Loucy (cell line): ENCODE measurements at regions not wholly inside any gene's neighbourhood (a gene's known extent, or its start where the extent isn't known, plus 50 kb on each side); places are given as distances from the start of the nearest gene placed in this dataset.

Experiments used
- H2AFZ ChIP-seq: fragments of 200-600 bp; sonication (generic); 2 replicates; pipeline ENCODE4 v1.6.0; 2016; ENCODE audit warnings: antibody characterized with exemption, mild to moderate bottlenecking, low read length, moderate library complexity
- H3F3A ChIP-seq: fragments of 200-600 bp; 2 replicates; pipeline ENCODE4 v1.6.0; 2016; ENCODE audit warnings: antibody characterized with exemption, low read depth, mild to moderate bottlenecking
- H3K27me3 ChIP-seq: fragments of 200-600 bp; sonication (generic); 2 replicates; pipeline ENCODE4 v1.6.1; 2014; ENCODE audit warnings: low read length, mild to moderate bottlenecking; ENCODE audit not compliant: insufficient read depth, poor library complexity, severe bottlenecking
- H3K36me3 ChIP-seq: fragments of 200-600 bp; sonication (generic); 2 replicates; pipeline ENCODE4 v1.6.1; 2016; ENCODE audit warnings: low read length; ENCODE audit not compliant: insufficient read depth
- H3K4me1 ChIP-seq: fragments of 200-600 bp; sonication (generic); 2 replicates; pipeline ENCODE4 v1.5.1; 2014; ENCODE audit warnings: low read length, mild to moderate bottlenecking; ENCODE audit not compliant: insufficient read depth, poor library complexity, severe bottlenecking
- H3K4me2 ChIP-seq: fragments of 200-600 bp; sonication (generic); 2 replicates; pipeline ENCODE4 v1.6.0; 2014; ENCODE audit warnings: antibody characterized with exemption, low read length, low read depth, mild to moderate bottlenecking; ENCODE audit not compliant: poor library complexity, severe bottlenecking
- H3K4me3 ChIP-seq: fragments of 200-600 bp; sonication (generic); 2 replicates; pipeline ENCODE4 v1.5.1; 2014; ENCODE audit warnings: low read length, mild to moderate bottlenecking, mixed read lengths; ENCODE audit not compliant: poor library complexity, severe bottlenecking
- H3K79me2 ChIP-seq: fragments of 200-600 bp; sonication (generic); 2 replicates; pipeline ENCODE4 v1.6.1; 2014; ENCODE audit warnings: low read length; ENCODE audit not compliant: insufficient read depth
- H3K9ac ChIP-seq: fragments of 200-600 bp; sonication (generic); 2 replicates; pipeline ENCODE4 v1.6.0; 2014; ENCODE audit warnings: mild to moderate bottlenecking, low read depth, low read length, moderate library complexity; ENCODE audit not compliant: poor library complexity, severe bottlenecking
- H3K9me2 ChIP-seq: fragments of 200-600 bp; sonication (generic); replicated peaks from 2 replicates; pipeline ENCODE4 v1.6.1; 2016; ENCODE audit warnings: low read depth, low read length, mixed read lengths
- H3K9me3 ChIP-seq: fragments of 200-600 bp; sonication (generic); 2 replicates; pipeline ENCODE4 v1.6.1; 2014; ENCODE audit warnings: mild to moderate bottlenecking, antibody characterized with exemption, low read length, low read depth; ENCODE audit not compliant: insufficient read depth
- H4K20me1 ChIP-seq: fragments of 200-600 bp; sonication (generic); 2 replicates; pipeline ENCODE4 v1.6.0; 2014; ENCODE audit warnings: antibody characterized with exemption, low read length, mild to moderate bottlenecking; ENCODE audit not compliant: insufficient read depth, poor library complexity, severe bottlenecking
- CTCF ChIP-seq: fragments of 200-600 bp; sonication (generic); conservative IDR thresholded peaks from 2 replicates; pipeline ENCODE4 v1.5.1; 2014; ENCODE audit warnings: mild to moderate bottlenecking, antibody characterized with exemption, low read length
- EZH2phosphoT487 ChIP-seq: fragments of 200-600 bp; IDR thresholded peaks from 2 replicates; pipeline ENCODE4 v1.6.1; 2018; ENCODE audit warnings: antibody characterized with exemption, mild to moderate bottlenecking, moderate library complexity, borderline replicate concordance

- H3K79me2 ChIP-seq, result no peaks in the 10 kb centered on the region
- H3K36me3 ChIP-seq, result no peaks in the 10 kb centered on the region
- no peaks in the 10 kb centered on the region for H3F3A ChIP-seq
- no peaks in the 10 kb centered on the region for H3K4me1 ChIP-seq
- no peaks in the 10 kb centered on the region for H3K9me2 ChIP-seq
- H3K4me3 ChIP-seq, result no peak overlapping the region
- H4K20me1 ChIP-seq, result no peaks in the 10 kb centered on the region
- no peaks in the 10 kb centered on the region for H3K9me3 ChIP-seq
- TF ChIP-seq CTCF, result no peak
- no peak for TF ChIP-seq EZH2phosphoT487
- H3K9ac ChIP-seq, result no peak overlapping the region
- H3K27me3 ChIP-seq, result no peaks in the 10 kb centered on the region
- no peak overlapping the region for H3K4me2 ChIP-seq
- no peak overlapping the region for H2AFZ ChIP-seq
Observed at GRCh38 chr14:105938055-105938863, 411.9 kb downstream of the TMEM121 start.

- Histone ChIP-seq H3K4me1 (no peaks in the 10 kb centered on the region), H3K9me3 (no peaks in the 10 kb centered on the region)
- TF ChIP-seq EZH2phosphoT487 (no peak), CTCF (no peak)
Observed at GRCh38 chr14:105938959-105939358, 412.6 kb downstream of the TMEM121 start.

GRCh38 chr14:105939810-105940508, 413.6 kb downstream of the TMEM121 start:
- H3K9me3 ChIP-seq, result no peaks in the 10 kb centered on the region
- no peaks in the 10 kb centered on the region for H3K9me2 ChIP-seq
- H3K79me2 ChIP-seq, result no peaks in the 10 kb centered on the region
- H3K4me2 ChIP-seq, result no peak overlapping the region
- no peaks in the 10 kb centered on the region for H3K36me3 ChIP-seq
- H3K9ac ChIP-seq, result no peak overlapping the region
- no peaks in the 10 kb centered on the region for H4K20me1 ChIP-seq
- no peak overlapping the region for H3K4me3 ChIP-seq
- no peaks in the 10 kb centered on the region for H3F3A ChIP-seq
- H3K27me3 ChIP-seq, result no peaks in the 10 kb centered on the region
- TF ChIP-seq CTCF, result no peak
- TF ChIP-seq EZH2phosphoT487, result no peak
- H3K4me1 ChIP-seq, result no peaks in the 10 kb centered on the region
- no peak overlapping the region for H2AFZ ChIP-seq

More at GRCh38 chr14:105938959-105939358, 412.6 kb downstream of the TMEM121 start:
- Histone ChIP-seq H3F3A (no peaks in the 10 kb centered on the region), H3K27me3 (no peaks in the 10 kb centered on the region), H2AFZ (no peak overlapping the region), H3K4me3 (no peak overlapping the region), H3K79me2 (no peaks in the 10 kb centered on the region), H3K9me2 (no peaks in the 10 kb centered on the region), H3K9ac (no peak overlapping the region), H4K20me1 (no peaks in the 10 kb centered on the region), H3K36me3 (no peaks in the 10 kb centered on the region), H3K4me2 (no peak overlapping the region)
